Frontal cortex (tissue), 3 donors: ENCODE measurements at regions not wholly inside any gene's neighbourhood (a gene's known extent, or its start where the extent isn't known, plus 50 kb on each side); places are given as distances from the start of the nearest gene placed in this dataset.

ENCODE experiments used
- DNase-seq, 2 donors: peaks; one replicate each; pipeline ENCODE4 v3.0.0; 2012; ENCODE audit warnings: low spot score in 2 of 2
- FAIRE-seq: peaks from 2 replicates; lab custom pipeline; 2012; peaks lifted over from hg19 to GRCh38; lab: Jason Lieb, UNC
- donor health status: control.
- donor health status: control.
- donor health status: control.

GRCh38 chr4:30262379-30262778 lies 457.8 kb upstream of the PCDH7 start:
- FAIRE-seq = no peak
- no peak for DNase-seq

DNA sequence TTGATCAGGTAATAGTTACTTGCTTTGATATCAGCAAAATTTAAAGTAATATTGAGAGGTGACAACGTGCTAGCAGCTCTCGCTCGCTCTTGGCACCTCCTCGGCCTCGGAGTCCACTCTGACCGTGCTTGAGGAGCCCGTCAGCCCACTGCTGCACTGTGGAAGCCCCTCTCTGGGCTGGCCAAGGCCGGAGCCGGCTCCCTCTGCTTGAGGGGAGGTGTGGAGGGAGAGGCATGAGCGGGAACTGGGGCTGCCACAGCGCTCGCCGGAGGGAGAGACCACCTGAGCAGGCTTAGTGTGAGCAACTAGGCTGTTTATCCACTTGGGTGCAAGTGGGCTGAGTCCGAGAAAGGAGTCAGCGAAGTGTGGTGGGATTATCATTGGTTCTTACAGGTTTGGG lies 455.7 kb upstream of the PCDH7 start:
- DNase-seq = no peak
- no peak for FAIRE-seq

DNA sequence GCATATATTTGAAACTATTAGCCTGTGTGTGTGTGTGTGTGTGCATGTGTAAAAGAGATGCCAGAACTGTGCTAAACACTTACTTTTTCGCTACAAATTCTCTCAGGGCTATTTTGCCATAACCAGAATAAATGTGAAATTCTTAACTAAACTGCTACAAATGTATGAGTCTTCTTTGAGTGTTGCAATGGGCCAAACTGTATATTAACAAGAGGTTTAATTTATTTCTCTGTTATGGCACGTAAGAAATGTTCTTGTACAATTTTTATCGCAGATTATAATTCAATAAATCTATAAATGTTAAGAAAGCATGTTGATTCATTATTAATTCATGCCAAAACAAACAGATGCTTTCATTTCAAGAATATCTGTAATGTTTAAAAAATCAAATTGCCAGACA lies 454.5 kb upstream of the PCDH7 start:
- FAIRE-seq (no peak), DNase-seq (no peak)

GRCh38 chr4:30268370-30268769 lies 451.8 kb upstream of the PCDH7 start:
- FAIRE-seq = no peak
- DNase-seq = no peak

GRCh38 chr4:30269850-30270249 lies 450.3 kb upstream of the PCDH7 start:
- DNase-seq (no peak), FAIRE-seq (no peak)

- FAIRE-seq = no peak
- no peak for DNase-seq
Measured at GRCh38 chr4:30281986-30282385, 438.2 kb upstream of the PCDH7 start.

- DNase-seq = no peak
- FAIRE-seq = no peak
Measured at GRCh38 chr4:30283336-30283735, 436.8 kb upstream of the PCDH7 start.

DNA sequence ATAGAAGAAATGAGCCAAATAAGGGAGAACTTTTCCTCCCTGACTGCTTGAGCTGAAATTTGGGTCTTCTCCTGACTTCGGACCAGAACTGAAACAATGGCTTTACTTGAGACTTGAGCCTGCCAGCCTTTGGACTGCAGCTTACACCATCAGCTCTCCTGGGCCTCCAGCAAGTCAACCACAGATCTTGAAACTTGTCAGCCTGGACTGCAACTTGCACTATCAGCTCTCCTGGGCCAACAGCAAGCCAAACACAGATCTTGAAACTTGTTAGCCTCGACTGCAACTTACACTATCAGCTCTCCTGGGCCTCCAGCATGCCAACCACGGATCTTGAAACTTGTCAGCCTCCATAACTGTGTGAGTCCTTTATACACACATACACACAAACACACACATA lies 425.9 kb upstream of the PCDH7 start:
- no peak for DNase-seq
- no peak for FAIRE-seq

DNA sequence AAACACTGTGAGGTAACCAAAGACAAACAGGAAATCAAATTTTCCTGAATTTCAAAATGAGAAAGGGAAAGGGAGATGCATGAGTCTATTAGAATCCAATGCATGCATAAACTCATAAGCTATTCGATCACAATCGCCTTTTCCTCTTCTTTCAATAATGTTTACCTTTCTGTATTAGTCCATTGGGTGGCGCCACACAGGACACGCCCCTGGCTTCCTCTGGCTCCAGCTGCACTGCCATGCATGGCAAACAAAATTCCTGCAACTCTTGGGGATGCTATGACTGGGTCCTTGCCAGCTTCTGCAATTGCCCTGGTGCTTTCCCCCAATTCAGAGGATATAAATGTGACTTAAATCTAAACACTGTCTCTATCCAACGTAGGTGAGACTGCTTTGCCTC lies 424.5 kb upstream of the PCDH7 start:
- no peak for DNase-seq
- no peak for FAIRE-seq

- FAIRE-seq (no peak), DNase-seq (no peak)
Measured at GRCh38 chr4:30314001-30314400, 406.2 kb upstream of the PCDH7 start.

DNA sequence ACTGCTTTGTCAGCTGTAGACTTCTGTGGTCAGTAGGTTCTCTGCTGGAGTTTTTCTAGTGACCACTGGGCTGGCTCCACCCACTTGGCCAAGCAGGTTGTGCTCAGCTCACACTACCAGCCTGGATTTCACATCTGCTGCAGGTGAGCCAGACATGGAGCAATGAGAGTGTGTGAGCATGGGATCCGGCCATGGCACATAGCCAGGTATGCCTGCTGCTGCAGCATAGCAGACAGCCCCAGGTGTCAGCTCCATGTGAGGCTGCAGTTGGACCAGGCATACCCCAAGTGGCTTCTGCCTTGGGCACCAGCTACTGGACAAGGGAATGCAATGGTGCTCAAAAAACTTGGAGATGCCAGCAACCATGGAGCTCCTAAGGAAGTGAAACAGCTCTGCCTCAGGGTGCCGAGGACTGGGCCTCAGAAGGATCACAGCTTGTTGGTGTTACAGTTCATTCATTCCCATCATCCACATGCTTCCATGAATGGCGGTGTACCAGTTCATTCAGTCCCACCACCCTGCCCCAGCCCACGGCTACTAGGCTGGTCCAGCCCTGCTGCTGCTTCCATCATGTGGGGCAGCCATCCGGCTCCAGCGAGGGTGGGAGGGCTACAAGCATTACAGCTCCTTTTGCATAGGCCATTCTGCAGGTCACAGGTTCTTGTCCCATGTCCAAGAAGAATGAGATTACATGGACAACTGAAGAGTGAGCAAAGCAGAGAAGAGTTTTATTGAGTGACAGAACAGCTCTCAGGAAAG lies 389.1 kb upstream of the PCDH7 start:
- FAIRE-seq (no peak), DNase-seq (no peak)

- no peak for FAIRE-seq
Measured at GRCh38 chr4:30341731-30342130, 378.4 kb upstream of the PCDH7 start.

DNA sequence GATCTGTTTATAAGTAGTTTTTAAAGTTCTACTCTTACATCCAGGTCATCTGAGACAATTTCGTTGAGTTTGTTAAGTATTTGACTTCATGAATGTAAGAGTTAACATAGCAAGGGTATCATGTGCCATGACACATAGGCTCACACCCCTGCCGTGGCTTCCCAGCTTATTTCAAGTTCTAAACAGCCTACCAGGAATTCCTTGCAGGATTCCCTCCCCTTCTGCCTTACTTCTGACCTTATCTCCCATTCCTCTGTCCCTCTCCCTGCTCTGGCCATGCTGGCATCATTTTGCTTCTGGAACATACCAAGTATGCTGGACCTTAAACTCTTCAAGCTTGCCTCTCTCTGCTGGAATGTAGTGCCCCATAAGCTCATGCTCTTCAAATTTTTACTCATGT lies 369.9 kb upstream of the PCDH7 start:
- no peak for FAIRE-seq
- DNase-seq = no peak

More at GRCh38 chr4:30341731-30342130, 378.4 kb upstream of the PCDH7 start:
- DNase-seq = no peak

GRCh38 chr4:30354605-30355004 lies 365.6 kb upstream of the PCDH7 start:
- no peak for DNase-seq
- FAIRE-seq = no peak

- FAIRE-seq = no peak
Measured at GRCh38 chr4:30362436-30362835, 357.7 kb upstream of the PCDH7 start.

DNA sequence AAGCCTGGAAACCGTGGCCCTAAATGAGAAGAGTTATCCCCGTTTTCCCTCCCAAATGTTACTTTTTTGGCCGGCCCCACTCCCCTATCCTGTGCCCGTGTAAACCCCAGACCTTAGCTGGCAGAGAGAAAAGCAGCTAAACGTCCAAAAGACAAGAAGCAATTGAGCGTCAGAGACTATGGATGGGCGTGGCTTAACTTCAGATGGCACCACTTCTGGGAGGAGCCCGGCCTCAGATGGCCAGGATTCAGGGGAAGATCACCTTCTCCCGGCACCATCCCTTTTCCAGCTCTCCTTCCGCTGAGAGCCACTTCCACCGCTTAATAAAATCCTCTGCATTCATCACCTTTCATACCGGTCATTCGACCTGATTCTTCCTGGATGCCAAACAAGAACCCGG lies 350.1 kb upstream of the PCDH7 start:
- DNase-seq (no peak), FAIRE-seq (no peak)

More at GRCh38 chr4:30362436-30362835, 357.7 kb upstream of the PCDH7 start:
- DNase-seq = no peak

DNA sequence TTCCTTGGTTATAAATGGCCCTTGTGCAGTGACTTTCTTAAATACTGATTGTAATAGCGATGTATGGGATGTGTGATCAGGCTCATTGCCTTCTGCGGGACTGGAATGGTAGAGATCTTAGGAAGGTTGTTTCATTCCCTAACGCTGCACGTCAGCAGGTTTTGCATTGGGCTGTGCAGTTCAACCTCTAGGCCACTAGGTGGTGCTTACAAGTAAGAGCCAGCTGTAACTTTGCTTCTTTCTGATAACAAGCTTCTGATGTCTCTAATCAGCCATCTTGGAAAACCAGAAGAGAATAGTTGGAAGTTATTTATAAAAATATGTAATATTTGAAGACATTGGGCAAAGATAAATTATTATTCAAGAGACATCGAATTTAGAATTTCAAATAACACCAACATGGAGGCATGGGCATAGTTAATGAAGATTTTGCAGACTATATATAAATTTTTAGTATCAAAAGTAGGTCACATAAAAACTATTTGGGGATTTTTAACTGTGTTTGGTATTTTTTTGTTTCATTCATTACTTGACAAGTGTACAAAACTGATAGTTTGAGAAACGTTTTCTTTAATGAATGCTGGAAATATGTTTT lies 339.7 kb upstream of the PCDH7 start:
- FAIRE-seq (no peak), DNase-seq (no peak)

DNA sequence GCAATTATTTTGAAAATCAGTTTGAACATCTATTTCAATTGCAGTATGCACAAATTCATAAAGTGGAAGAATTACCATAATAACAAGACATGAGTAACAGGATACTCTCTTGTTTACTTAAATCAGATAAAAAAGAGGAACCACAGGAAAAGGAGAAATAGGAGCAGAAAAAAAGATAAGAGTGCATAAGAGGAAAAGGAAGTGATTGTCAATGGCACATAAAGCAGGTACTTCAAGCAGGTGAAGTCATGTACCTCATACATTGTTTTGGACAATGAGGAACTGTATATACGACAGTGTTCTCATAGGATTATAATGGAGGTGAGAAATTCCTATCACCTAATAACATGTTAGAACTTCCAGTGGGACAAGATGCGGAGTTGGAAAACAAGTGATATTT lies 334.5 kb upstream of the PCDH7 start:
- no peak for FAIRE-seq

DNA sequence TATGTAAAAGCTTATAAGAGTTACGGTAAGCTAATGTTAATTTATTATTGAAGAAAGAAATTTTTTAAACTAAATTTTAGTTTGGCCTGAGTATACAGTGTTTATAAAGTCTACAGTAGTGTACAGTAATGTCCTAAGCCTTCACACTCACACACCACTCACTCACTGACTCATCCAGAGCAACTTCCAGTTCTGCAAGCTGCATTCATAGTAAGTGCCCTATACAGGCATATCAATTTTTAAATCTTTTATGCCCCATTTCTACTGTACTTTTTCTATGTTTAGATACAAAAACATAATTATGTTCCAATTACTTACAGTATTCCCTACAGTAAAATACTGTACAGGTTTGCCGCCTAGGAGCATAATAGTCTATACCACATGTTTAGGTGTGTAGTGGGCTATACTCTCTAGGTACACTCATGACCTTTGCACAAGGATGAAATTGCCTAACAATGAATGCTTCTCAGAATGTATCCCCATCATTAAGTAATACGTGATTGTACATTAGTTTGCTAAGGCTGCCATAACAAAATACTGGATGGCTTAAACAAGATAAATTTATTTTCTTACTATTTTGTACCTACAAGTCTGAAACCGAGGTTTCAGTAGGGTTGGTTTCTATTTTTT lies 333.8 kb upstream of the PCDH7 start:
- no peak for DNase-seq
- no peak for FAIRE-seq

More for the DNA sequence above, 334.5 kb upstream of the PCDH7 start:
- DNase-seq = no peak

- DNase-seq (no peak), FAIRE-seq (no peak)
Measured at GRCh38 chr4:30395902-30396301, 324.3 kb upstream of the PCDH7 start.

DNA sequence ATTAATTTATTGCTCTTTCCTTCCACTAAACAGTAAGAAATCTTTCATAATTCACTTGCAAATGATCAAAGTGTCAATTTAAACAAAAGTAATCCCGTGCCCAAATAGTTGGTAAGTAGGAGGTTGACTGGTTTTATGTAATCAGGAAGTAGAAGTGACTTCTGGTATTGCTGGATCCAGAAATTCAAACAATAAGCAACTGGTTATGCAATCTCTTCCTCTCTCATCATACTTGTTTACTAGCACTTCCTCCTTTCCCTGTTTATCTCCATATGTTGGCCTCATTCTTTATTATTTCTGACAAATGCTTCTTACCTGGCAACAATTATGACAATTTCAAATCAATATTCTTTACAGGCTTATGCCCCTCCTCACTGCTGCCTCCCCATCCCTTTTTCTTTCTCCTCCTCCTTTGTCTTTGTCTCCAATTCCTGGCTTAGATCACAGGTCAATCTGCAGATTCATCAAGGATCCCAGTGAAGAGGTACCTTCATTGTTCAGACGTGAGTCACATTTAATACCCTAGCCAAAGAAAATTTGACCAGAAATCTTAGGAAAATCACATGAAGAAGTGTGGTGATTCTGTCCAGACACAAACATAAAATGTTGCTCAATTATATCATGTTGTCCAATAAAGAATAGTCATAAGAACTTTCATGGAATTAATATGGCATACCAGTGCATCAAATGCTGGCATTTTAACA lies 323.2 kb upstream of the PCDH7 start:
- FAIRE-seq (no peak), DNase-seq (no peak)
